Stimulated activated CD4-positive, alpha-beta T cell treated with anti-CD3 and anti-CD28 coated beads, Interleukin-1b, Interleukin-23, amount 100 ng/mL, for 1 hour (primary cell): ENCODE measurements at regions not wholly inside any gene's neighbourhood (a gene's known extent, or its start where the extent isn't known, plus 50 kb on each side); places are given as distances from the start of the nearest gene placed in this dataset.
"Not testable (repeated sequence)": the region's sequence is repeated elsewhere in the genome, so short reads cannot be mapped to it uniquely, and the experiment has no call there.

ENCODE experiments used
- DNase-seq, 2 donors: peaks; one replicate each; pipeline ENCODE4 v3.0.0-alpha.2; 2020; ENCODE audit warnings: low read depth in 2 of 2

DNA sequence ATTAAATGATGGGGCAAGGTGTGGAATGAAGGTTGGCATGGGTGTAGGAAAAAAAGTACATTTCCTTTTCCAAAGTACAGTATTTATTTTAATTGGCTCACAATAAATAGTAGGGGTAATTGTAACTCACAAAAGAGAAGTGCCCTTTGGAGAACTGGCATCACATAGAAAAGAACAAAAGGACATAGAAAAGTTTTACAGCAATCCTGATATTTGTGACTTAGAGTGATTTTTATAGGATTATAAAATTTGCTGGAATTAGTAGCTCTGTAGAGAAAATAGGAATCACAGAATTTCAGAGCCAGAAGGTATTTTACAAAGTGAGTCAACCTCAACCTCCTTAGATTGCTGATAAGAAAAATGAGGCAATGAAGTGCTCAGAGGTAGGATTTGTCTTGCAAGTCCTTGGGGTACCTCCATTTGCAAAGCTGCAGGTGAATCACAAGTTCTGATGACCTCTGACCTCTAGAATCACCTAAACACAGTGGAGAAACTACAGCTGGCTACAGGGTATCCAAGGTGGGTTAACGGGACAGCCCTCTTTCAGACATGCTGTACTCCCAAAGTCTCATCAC, 133.6 kb downstream of the SOCS6 start:
- no peak for DNase-seq

DNA sequence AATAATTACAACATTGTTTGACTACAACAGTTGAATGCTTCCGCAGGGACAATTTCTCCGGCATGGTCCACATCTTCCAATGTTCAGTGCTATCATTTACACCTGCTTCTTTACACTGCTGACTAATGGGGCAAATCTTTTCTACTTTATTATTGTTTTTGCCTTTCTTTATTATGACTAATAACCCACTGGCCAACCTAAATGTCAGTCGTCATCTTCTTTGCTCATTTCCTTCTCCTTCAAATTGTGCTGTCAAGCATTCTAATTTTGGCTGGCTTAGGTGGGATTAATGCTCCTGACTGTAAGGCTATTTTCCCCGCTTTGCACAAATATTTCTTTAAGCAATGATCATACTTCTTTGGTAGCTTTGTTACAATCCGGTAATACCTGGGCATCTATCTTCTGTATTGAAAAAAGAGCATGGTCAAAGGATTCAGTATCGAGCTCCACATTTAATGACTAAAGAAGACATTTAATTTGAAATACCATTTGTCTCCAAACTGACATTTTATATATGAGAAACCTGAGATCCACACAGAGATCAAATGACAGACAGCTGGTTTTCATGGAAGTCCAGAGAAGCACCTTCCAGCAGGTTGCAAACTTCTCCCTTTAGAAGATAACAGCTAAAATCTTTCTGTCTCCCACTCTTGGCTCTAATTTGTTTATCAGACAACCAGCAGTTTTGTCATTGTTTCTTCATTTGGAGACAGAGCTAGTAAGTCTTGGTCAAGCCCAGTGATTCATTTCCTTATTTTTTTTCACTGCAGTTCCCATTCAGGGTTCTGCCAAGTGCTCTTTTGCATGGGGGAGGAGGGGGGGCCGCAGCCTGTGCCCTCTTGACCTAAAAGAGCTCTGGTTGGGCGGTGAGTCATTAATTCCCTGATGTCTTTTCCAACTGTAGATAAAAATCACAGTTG, 132.9 kb downstream of the SOCS6 start:
- DNase-seq, result no peak

DNA sequence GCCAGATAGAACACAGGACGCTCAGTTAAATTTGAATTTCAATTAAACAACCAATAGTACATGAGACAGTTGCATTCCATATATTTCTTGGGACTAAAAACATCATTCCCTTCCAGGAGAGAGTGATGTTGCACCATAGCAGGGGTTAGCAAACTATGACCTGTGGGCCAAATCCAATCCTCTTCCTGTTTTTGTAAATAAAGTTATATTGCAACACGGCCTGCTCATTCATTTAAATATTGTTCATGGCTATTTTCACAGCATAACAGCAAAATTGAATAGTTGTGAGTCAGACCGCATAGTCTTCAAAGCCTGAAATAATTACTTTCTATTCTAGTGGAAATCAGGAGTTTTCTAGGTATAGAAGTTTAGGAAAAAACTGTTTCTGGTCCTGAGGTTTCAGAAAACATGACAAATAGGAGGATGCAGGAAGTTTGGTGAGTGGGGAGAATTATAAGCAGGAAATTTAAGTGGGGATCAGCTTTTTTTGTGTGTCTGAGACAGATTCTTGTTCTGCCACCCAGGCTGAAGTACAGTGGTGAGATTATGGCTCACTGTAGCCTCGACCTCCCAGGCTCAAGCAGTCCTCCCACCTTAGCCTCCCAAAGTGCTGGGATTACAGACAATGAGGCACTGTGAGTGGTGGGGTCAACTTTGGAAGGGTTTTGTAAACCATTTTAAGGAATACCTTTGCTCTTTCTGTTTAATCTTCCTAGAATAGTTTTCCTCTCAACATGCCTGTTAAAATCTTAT, 131.5 kb downstream of the SOCS6 start:
- no peak for DNase-seq

DNA sequence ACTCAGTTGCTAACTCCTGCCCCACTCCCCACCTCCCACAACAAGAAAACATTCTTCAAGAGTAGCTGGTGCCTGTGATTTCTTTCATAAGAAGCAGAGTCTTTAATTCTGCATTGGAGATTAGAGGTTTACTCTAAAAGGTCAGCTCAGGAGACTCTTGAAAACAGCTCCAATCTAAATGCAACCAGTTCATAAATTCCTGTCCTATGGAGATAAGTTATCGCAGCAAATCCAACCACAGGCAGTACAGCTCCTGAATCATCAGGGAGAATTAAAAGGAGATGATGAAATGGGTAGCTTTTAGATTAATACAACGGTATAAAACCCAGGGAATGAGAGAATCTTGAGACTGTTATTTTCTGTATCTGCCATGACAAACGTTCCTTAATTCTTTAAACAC, 130.7 kb downstream of the SOCS6 start:
- DNase-seq, result no peak

DNA sequence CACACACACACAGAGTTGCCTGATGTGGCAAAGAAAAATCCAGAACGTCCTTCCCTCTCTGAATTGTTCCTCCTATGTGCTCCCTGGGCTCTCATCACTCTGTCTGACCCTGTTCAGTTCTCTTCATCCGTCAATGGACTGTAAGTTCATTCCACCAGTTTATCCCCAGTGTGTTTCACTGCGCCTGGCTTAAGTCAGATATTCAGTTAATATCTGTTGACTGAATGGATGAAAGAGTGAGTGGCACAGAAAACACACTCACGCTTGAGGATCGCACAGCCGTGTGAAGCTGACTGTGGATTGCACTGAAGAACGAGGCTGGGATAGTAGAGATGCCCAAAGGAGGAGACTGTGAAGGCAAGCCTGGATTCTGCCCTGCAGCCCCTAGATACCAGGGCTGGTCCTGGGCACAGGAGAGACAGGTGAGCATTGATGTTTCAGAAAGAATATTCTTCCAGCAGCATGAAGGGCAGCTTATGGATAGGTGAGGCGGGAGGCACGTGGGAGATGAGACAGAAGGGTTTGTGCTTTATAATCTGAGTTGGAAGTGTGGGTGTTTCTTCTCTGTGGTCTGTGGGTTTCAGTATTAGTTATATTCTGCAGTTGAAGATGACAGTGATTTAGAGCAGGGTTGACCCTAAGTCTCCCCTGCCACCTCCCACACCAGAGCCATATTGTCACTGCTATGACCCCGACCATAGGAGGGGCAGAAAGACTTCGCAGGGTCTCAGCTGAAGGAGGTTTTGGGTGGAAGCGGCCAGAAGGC, 129.9 kb downstream of the SOCS6 start:
- no peak for DNase-seq

DNA sequence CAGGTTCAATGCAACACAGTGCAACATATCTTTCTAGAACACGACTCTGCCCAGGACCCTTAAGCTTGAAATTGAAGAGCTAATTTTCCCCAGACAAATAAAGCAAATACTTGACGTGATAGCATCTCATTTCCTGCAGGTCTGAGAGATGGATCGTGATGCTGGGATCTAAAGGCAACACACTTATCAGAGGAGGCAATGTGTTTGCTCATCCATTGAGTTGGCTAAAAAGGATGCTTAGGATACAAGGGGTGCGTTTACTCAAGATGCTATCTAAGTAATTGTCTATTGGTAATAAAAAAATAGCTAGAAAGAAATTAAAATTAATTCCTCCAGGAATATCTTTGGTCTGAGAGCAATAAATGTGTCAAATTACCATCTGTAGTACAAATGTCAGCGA, 129.0 kb downstream of the SOCS6 start:
- DNase-seq, result no peak

DNA sequence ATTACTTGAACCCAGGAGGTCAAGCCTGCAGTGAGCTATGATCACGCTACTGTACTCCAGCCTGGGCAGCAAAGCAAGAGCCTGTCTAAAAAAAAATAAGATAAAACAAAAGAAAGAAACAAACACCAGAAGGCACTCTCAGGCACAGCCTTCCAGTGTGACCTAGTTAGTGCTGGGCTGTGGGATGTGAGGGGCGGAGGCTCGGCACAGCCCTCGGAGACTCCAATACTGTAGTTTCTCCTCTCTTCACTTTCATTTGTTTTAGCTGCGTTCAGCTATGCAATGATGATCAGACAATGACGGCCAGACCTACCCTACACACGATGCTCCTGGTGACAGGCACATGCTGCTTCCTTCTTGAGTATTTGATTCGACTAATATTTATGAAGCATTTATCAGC, 127.7 kb downstream of the SOCS6 start:
- no peak for DNase-seq

DNA sequence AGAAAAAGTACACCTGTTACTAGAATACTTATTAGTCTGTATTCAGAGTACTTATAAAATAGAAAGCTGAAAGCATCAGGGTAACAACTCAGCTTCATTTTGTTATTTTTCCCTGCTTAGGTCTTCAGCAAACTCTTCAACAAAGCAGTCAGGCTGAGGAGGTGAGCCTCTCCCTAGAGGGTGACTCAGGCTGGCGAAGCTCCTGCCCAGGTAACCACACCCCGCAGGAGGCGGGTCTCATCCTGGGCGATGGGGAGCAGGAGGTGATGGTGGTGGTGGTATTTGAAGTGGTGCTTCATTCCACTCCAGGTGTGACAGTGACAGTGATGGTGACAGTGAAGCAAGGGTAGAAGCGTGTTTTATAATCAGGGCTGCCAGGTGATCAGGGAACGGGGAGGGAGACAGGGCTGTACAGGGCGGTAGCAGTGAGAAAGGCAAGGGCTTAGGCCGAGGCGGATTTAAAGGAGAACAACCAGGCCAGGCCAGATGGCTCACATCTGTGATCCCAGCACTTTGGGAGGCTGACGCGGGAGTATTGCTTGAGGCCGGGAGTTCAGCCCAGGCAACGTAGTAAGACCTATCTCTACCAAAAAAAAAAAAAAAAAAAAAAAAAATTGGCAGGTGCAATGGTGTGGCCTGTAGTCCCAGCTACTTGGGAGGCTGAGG, 127.1 kb downstream of the SOCS6 start:
- DNase-seq, result no peak

DNA sequence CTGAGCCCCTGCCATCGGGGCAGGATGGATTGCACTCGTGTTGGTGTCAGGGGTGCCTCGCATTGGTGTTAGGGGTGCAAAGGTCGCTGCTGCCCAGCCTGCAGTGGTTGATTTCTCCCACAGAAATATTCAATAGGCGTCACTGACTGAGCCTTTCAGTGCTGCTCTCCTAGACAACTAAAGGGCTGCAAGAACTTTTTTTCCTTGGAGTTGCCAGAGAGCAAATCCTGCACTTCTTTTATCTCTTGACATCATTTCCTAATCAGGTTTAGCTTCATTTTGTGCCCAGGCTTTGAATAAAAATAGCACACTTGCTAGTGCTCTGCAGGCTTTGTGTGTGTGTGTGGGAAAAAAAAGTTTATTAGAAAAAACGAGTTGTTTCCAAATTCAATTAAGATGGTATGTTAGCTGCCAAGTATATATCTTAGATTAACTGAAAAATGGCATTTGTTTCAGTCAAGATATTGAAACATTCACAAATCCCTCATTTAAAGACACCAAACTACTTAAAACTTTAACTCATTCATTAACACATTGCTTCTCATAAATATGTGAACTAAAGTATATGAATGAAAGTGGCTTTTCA, 125.6 kb downstream of the SOCS6 start:
- DNase-seq, result no peak

DNA sequence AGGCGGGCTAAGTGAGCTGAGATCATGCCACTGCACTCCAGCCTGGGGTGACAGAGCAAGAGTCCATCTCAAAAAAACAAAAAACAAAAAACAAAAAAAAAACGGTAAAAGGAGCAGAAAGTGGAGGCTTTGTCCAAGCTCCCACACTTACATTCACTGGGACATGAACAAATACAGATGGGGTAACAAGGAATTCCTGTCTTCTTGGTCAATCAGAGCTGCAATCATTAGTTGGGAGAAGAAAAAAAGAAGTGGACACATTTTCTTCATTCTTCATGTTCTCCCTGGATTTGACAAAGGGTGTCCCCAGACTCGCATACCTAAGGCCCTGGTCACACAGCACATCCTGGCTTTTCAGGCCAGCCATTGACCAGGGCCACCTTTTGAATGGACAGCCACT, 124.6 kb downstream of the SOCS6 start:
- DNase-seq, result no peak

DNA sequence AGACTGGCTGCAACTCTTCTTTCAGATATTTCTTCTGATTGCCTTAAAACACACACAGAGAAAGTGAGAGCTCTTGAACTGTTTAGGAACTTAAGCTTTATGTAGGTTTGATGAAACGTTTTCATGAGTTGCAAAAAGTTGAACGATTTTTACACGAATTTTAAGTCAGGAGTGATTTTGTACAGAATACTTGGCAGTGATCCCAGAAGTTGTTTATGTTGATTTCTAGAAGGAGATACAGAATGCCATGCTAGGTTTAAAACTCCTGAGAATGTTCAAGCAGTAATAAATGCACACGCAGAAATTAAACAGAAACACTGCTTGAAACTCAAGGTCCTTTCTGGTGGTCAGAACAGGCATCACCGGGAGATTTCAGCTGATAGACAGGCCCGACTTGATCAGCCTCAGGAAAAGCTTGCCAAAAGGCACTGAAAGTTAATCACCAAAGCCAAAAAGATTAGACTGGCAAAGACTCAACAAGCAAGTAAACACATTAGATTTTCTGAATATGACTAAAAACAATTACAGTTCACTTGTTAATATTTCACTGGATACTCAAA, 123.1 kb downstream of the SOCS6 start:
- DNase-seq, result no peak

DNA sequence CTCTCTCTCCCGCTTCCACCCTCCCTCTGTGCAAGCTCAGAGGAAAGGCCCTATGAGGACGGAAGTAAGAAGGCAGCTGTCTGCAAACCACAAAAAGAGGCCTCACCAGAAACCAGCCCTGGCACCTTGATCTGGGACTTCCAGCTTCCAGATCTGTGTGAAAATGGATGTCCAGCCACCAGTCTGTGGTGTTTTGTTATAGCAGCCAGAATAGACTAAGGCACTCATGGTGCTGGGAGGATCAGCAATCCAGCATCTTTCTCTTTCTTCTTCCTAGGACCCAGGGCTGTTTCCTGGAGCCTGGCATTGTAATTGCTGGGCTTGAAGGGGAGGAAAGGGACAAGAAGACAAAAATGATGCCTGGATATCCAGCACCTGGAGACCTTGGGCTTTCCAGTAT, 122.5 kb downstream of the SOCS6 start:
- no peak for DNase-seq

DNA sequence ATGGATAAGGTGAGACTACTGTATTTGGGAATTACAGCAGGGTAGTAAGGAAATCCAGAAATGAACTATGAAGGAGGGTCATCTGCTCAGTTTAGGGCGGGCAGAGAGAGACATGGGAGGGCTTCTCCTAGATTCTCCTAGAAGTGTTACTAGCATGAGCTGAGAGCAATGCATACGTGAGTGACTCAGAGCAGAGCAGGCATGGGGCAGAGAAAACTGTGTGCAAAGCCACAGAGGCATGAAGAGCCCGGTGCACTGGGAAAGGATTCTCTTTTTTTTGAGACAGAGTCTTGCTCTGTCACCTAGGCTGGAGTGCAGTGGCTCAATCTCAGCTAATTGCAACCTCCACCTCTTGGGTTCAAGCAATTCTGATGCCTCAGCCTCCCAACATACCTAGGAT, 116.2 kb downstream of the SOCS6 start:
- no peak for DNase-seq

DNA sequence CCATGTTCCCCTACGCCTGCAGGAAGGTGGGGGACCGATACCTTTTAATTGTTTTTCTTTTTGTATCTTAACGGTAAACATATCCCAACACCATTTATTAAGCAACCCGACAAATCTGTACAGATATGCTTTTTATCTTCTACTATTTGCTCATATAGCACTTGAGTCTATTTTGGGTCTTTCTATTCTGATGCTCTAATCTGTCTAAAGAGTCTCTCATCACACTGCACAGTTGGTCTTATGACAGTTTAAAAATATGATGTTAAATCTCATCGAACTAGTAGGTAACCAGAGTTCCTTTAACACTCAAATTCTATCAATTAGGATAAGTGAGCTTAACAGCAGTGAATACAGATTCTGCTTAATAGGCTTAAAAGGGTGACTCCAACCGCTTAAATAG, 111.6 kb downstream of the SOCS6 start:
- DNase-seq, result no peak

DNA sequence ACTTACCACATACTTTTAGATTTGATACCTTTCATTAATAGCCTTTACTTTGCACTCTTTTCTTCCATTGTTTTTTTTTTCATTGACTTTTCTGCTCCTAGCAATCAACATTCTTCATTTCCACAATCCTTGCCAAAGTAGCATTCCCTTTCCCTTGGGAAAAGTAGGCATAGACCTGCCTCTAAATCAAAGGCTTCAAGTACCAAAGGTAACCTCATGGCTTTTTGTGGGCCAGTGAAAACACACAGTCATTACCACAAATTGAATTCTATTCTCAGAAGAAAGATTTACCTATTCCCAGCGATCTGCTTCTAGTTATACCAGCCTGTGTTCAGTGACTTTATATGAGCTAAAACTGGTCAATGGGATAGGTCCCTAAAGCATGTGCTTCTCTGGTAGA, 109.2 kb downstream of the SOCS6 start:
- no peak for DNase-seq

DNA sequence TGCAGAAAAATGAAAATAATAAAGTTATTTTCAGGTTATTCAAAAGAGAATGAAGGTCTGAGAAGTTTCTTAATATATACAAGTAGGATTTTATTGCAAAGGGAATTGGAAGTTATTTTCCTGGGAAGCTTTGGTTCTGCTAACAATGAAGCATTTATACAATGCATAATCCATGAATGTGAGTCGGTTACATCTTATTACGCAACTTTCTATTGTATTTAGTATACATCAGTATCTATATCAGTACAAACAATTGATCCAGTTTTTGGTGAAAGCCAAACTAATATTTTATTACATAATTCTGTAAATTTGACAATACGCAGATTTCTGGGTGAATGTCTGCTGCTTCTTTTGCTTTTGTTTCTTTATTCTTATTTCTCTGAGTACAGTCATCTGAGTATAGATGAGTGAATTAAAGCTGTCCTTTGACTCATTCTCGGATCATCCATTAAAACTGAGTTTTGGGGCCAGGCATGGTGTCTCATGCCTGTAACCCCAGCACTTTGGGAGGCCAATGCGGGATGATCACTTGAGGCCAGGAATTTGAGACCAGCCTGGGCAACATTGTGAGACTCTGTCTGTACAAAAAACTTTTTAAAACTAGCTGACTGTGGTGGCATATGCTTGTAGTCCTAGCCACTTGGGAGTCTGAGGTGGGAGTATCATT, 108.5 kb downstream of the SOCS6 start:
- no peak for DNase-seq

DNA sequence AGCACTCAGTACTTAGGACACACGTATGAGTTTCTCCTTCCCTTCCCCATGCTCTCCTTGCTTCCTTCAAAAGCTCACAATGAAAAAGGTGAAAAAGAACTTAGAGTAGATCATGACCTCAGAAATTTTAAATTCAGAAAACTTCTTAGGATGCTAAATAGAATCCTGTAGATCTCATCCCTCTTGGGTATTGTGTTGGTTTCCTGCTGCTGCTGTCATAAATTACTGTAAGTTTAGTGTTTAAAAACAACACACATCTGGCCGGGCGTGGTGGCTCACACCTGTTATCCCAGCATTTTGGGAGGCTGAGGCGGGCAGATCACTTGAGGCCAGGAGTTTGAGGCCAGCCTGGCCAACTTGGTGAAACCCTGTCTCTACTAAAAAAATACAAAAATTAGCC, 106.9 kb downstream of the SOCS6 start:
- DNase-seq, result not testable (repeated sequence)

DNA sequence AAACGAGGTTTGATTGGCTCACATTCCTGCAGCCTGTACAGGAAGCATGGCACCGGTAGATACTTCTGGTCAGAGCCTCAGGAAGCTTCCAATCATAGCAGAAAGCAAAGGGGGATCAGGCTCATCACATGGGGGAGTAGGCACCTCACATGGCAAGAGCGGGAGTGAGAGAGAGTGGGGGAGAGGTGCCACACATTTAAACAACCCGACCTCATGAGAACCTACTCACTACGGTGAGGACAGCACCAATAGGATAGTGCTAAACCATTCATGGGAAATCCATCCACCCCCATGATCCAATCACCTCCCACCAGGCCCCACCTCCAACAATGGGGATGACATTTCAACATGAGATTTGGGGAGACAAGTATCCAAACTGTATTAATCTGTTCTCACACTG, 105.8 kb downstream of the SOCS6 start:
- DNase-seq, result no peak

DNA sequence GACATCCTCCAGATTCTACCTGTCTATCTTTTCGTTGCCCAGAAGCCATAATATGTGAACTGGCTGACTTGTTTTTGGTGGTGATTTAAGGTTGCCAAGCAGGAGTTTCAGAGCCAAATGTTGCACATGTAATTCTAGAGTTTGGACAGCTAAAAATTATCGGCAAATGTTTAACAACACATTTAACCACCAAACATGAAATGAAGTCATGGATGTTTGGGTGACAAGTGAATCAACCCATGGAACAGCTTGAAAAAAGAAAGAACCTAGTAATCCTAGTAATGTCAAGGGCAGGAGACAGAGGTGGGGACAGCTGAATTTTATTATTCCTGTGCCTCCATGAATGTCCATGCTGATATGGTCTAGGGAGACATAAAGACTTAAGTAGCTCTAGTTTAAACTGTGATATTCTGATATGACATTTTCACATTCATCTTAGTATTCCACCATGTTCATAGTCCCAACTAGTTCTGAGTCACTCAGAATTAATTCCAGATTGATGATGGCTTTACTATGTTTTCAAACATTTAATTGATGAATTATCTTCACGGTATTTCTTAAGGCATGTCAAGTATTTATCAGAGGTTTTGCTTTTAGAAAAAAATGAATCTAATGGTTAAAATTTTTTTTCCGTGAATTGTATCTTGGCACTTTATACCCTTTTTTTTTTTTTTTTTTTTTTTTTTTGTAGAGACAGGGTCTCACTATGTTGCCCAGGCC, 101.7 kb downstream of the SOCS6 start:
- no peak for DNase-seq

DNA sequence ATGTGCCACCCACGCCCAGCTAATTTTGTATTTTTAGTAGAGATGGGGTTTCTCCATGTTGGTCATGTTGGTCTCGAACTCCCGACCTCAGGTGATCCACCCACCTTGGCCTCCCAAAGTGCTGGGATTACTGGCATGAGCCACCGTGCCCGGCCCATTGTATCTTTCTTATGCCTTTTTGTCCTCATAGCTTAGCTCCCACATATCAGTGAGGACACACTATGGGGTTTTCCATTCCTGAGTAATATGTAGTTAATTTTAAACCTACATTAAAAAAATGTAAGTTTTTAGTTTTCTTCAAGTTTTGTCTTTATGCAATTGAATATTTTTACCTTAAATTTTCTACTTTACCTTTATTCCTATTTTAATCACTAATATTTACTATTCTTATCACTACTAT, 100.2 kb downstream of the SOCS6 start:
- not testable (repeated sequence) for DNase-seq
